ENCODE measurements at regions not wholly inside any gene's neighbourhood (a gene's known extent, or its start where the extent isn't known, plus 50 kb on each side); places are given as distances from the start of the nearest gene placed in this dataset.

DNA sequence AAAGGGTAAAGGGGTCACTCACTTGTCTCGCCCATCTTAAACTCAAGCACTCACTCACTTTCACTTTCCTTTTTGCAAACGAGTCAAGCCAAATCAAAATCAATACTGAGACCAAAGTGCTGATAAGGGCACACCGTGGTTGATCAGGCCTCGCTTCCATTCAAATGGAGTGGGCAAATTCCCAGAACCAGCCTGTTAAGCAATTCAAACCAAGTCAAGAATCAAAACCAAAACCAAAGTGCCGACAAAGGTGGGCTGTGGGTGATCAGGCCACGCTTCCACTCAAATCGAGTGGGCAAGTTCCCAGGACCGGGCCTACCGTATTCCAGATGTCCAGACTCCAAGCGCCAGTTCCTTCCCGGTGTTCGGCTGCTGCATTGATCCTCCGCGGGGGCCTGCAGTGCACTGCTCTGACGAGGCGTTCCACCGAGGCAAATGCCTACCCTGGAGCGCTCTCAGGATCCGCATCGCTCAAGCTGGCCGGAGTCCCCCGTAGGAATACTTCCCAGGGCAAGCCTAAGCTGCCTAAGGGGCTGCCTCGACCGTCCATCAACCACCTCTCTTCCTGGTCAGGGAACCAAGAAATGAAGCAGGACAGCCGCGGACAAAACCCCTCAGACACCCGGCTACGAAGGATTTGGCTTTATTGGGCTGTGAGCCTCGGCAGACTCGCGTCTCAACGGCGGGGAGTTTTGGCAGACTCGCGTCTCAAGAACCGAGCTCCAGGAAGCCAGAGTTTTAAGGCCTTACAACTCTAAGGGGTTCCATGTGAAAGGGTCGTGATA lies 89.9 kb upstream of the SLC1A4 start:
- ChIA-PET POLR2A (ENCODE audit: unreplicated experiment) (no interaction called here), CTCF (no interaction called here)
- dilution Hi-C loops (cut with HindIII; ENCODE audit: low sequenced_read_pairs, unreplicated experiment) (no loop called here), intact Hi-C loops (cut with micrococcal nuclease) (no loop called here), in situ Hi-C loops (cut with MboI; ENCODE audit: low sequenced_read_pairs) (loop anchor here (25.0 kb wide), 1 partner anchor 862 kb away; no protein-coding TSS in a partner anchor)
- Histone ChIP-seq H3K36me3 (ENCODE audit: control insufficient read depth, insufficient read depth, low read length) (no peaks in the 10 kb centered on the region), H3K4ac (ENCODE audit: low read depth, low read length) (no peak overlapping the region), H3K23ac (ENCODE audit: low read depth, low read length) (no peak overlapping the region), H2BK5ac (ENCODE audit: low read depth, low read length, poor library complexity, severe bottlenecking) (no peak overlapping the region), H3K9ac (ENCODE audit: low read depth, low read length) (no peak overlapping the region), H3K4me1 (ENCODE audit: control insufficient read depth, insufficient read depth, low read length) (no peaks in the 10 kb centered on the region), H3K79me1 (ENCODE audit: low read depth in 1 of 2, low read length in 2 of 2) (no peaks in the 10 kb centered on the region), H3K56ac (ENCODE audit: extremely low read depth, insufficient read depth, low read length) (no peak overlapping the region), H2BK20ac (ENCODE audit: low read depth, low read length) (no peak overlapping the region), H3K27me3 (ENCODE audit: control insufficient read depth, insufficient read depth, low read length) (peaks cover 27% of the 10 kb centered on the region), H2AK9ac (replicated peaks; ENCODE audit: low read depth, low read length, poor library complexity) (no peak overlapping the region), H2BK15ac (ENCODE audit: low read depth, low read length) (no peak overlapping the region), H4K8ac (ENCODE audit: low read depth in 2 of 2, low read length in 2 of 2) (no peak overlapping the region), H3K4me2 (ENCODE audit: low read depth, low read length) (no peak overlapping the region), H4K5ac (ENCODE audit: low read depth, low read length) (no peak overlapping the region), H4K20me1 (ENCODE audit: insufficient read depth, low read length) (no peaks in the 10 kb centered on the region), H3K4me3 (ENCODE audit: insufficient read depth, low read depth, low read length) (no peak overlapping the region), H3K9me1 (ENCODE audit: insufficient read depth, low read length) (no peaks in the 10 kb centered on the region), H3K9me3 (ENCODE audit: control insufficient read depth, insufficient read depth, low read length) (no peaks in the 10 kb centered on the region), H4K91ac (ENCODE audit: insufficient read depth, low read depth, low read length) (no peak overlapping the region), H2AK5ac (ENCODE audit: low read depth, low read length) (no peak overlapping the region), H2BK120ac (ENCODE audit: low read depth, low read length) (no peak overlapping the region), H3K14ac (replicated peaks; ENCODE audit: low read depth, low read length) (no peak overlapping the region), H3K18ac (ENCODE audit: low read depth, low read length) (no peak overlapping the region), H3K27ac (ENCODE audit: insufficient read depth, low read length) (no peak overlapping the region), H2AFZ (replicated peaks; ENCODE audit: low read length, poor library complexity) (no peak overlapping the region)
- no TSS peak for BruUV-seq (replicated peaks)
- DNase-seq (no peak), ATAC-seq (ENCODE audit: low read depth) (no peak)
- 85% methylated on average over 26 of the region's 37 CpGs; no CpG with 5 or more reads in 1 of the 2 experiments for WGBS, 2 experiments (ENCODE audit: extremely low coverage in 2 of 2, insufficient read length in 1 of 2)
- no peak for TF ChIP-seq RAD21 (IDR thresholded peaks at IDR 0.05; ENCODE audit: low read length)
- no peak for TF ChIP-seq SMC3 (IDR thresholded peaks at IDR 0.05; ENCODE audit: low read depth, low read length)
- no peak for TF ChIP-seq MAZ (IDR thresholded peaks at IDR 0.05; ENCODE audit: borderline replicate concordance, low read depth, low read length)
- no peak for TF ChIP-seq POLR2A (IDR thresholded peaks at IDR 0.05; ENCODE audit: low read depth, low read length)
- TF ChIP-seq, protein P1, sequence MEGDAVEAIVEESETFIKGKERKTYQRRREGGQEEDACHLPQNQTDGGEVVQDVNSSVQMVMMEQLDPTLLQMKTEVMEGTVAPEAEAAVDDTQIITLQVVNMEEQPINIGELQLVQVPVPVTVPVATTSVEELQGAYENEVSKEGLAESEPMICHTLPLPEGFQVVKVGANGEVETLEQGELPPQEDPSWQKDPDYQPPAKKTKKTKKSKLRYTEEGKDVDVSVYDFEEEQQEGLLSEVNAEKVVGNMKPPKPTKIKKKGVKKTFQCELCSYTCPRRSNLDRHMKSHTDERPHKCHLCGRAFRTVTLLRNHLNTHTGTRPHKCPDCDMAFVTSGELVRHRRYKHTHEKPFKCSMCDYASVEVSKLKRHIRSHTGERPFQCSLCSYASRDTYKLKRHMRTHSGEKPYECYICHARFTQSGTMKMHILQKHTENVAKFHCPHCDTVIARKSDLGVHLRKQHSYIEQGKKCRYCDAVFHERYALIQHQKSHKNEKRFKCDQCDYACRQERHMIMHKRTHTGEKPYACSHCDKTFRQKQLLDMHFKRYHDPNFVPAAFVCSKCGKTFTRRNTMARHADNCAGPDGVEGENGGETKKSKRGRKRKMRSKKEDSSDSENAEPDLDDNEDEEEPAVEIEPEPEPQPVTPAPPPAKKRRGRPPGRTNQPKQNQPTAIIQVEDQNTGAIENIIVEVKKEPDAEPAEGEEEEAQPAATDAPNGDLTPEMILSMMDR (conservative IDR thresholded peaks at IDR 0.05; ENCODE audit: low read depth, low read length), result no peak
- TF ChIP-seq MXI1 (IDR thresholded peaks at IDR 0.05; ENCODE audit: borderline replicate concordance, low read depth, low read length), result no peak
- TF ChIP-seq ELK1 (IDR thresholded peaks at IDR 0.05; ENCODE audit: borderline replicate concordance, low read depth, low read length), result no peak
- no peak for TF ChIP-seq MAFK (IDR thresholded peaks at IDR 0.05; ENCODE audit: low read depth, low read length)
- no peak for TF ChIP-seq BHLHE40 (IDR thresholded peaks at IDR 0.05; ENCODE audit: low read depth, low read length)

All from IMR-90 (cell line).